Mammary epithelial cell (primary cell): ENCODE measurements at regions not wholly inside any gene's neighbourhood (a gene's known extent, or its start where the extent isn't known, plus 50 kb on each side); places are given as distances from the start of the nearest gene placed in this dataset.

Experiments
- EZH2 ChIP-seq: IDR thresholded peaks from 2 replicates; pipeline ENCODE4 v1.6.1; 2012; ENCODE audit warnings: low read length, inconsistent platforms, borderline replicate concordance
- TF ChIP-seq, protein P1 (sequence below), 2 donors: IDR thresholded peaks in 1 of 2; conservative IDR thresholded peaks in 1 of 2; 2 replicates each; pipeline ENCODE4 v1.5.1; 2011 to 2012; ENCODE audit warnings: inconsistent platforms in 2 of 2, low read length in 2 of 2, mild to moderate bottlenecking in 2 of 2, control low read depth in 1 of 2, low read depth in 1 of 2; ENCODE audit not compliant: insufficient read depth in 1 of 2; ENCODE audit errors: extremely low read depth in 1 of 2

DNA sequence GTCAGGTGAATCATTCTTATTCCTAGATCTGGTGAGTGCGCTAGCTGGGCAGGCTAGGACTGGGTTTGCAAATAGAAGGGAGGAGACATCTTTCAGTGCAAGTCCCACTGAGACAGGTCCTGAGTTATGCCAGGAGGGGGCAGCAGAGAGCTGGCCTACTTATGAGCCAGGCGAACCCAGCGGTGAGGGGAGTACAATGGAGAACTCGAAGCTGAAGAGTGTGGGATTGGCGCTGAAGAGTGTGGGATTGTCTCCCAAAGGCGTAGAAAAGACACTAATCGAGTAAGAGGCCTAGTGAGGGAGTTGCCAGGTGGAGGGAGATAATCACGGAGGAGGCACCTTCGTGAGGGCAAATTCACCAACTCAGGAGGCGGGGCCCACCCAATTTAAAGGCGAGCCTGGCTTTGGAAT is 91.7 kb upstream of the CXorf66 start:
- TF ChIP-seq, protein P1, sequence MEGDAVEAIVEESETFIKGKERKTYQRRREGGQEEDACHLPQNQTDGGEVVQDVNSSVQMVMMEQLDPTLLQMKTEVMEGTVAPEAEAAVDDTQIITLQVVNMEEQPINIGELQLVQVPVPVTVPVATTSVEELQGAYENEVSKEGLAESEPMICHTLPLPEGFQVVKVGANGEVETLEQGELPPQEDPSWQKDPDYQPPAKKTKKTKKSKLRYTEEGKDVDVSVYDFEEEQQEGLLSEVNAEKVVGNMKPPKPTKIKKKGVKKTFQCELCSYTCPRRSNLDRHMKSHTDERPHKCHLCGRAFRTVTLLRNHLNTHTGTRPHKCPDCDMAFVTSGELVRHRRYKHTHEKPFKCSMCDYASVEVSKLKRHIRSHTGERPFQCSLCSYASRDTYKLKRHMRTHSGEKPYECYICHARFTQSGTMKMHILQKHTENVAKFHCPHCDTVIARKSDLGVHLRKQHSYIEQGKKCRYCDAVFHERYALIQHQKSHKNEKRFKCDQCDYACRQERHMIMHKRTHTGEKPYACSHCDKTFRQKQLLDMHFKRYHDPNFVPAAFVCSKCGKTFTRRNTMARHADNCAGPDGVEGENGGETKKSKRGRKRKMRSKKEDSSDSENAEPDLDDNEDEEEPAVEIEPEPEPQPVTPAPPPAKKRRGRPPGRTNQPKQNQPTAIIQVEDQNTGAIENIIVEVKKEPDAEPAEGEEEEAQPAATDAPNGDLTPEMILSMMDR (conservative IDR thresholded peaks at IDR 0.05 in 1 of 2, IDR thresholded peaks at IDR 0.05 in 1 of 2; ENCODE audit: extremely low read depth in 1 of 2, insufficient read depth in 1 of 2, low read depth in 1 of 2, low read length in 2 of 2) = peak; percentile 74 to 91
- TF ChIP-seq EZH2 = no peak
